ENCODE measurements at regions not wholly inside any gene's neighbourhood (a gene's known extent, or its start where the extent isn't known, plus 50 kb on each side); places are given as distances from the start of the nearest gene placed in this dataset.

- DNase-seq (peak; percentile 70 to 95 (median 93)), ATAC-seq (ENCODE audit: insufficient read depth, low FRiP score) (no peak)
- H3K9me3 ChIP-seq (ENCODE audit: control insufficient read depth in 4 of 4, insufficient read depth in 3 of 4, low read length in 3 of 4) = peaks cover 0 to 2% (median 0%) of the 10 kb centered on the region in 4 donors
- no peaks in the 10 kb centered on the region for H3K36me3 ChIP-seq (ENCODE audit: control insufficient read depth in 4 of 4, insufficient read depth in 4 of 4, low read length in 4 of 4)
- H3K4me3 ChIP-seq = no peak overlapping the region
- no peak overlapping the region for H3K27ac ChIP-seq (ENCODE audit: low read depth in 1 of 2, low read length in 1 of 2)
- no peak overlapping the region for H3K9ac ChIP-seq (ENCODE audit: insufficient read depth in 1 of 2, low read length in 2 of 2)
- H3K4me1 ChIP-seq (ENCODE audit: control insufficient read depth in 5 of 5, insufficient read depth in 5 of 5, low read length in 5 of 5) = peaks cover 0 to 8% (median 0%) of the 10 kb centered on the region in 5 donors
- TF ChIP-seq CTCF (IDR thresholded peaks at IDR 0.05; ENCODE audit: control extremely low read depth, extremely low read depth) = no peak
- WGBS, 2 donors = 62 to 80% methylated on average over 3 of the region's 3 CpGs
- H3K27me3 ChIP-seq (ENCODE audit: control insufficient read depth in 3 of 3, insufficient read depth in 3 of 3, low read length in 2 of 3) = peaks cover 0 to 9% (median 0%) of the 10 kb centered on the region in 3 donors
Measured at GRCh38 chr21:35229290-35229689, 180.2 kb upstream of the RUNX1 start.

- Histone ChIP-seq H3K27ac (ENCODE audit: low read depth in 1 of 2, low read length in 1 of 2) (no peak overlapping the region), H3K9me3 (ENCODE audit: control insufficient read depth in 4 of 4, insufficient read depth in 3 of 4, low read length in 3 of 4) (peaks cover 0 to 2% (median 0%) of the 10 kb centered on the region in 4 donors), H3K9ac (ENCODE audit: insufficient read depth in 1 of 2, low read length in 2 of 2) (no peak overlapping the region), H3K4me3 (no peak overlapping the region), H3K36me3 (ENCODE audit: control insufficient read depth in 4 of 4, insufficient read depth in 4 of 4, low read length in 4 of 4) (no peaks in the 10 kb centered on the region), H3K4me1 (ENCODE audit: control insufficient read depth in 5 of 5, insufficient read depth in 5 of 5, low read length in 5 of 5) (peaks cover 0 to 8% (median 0%) of the 10 kb centered on the region in 5 donors), H3K27me3 (ENCODE audit: control insufficient read depth in 3 of 3, insufficient read depth in 3 of 3, low read length in 2 of 3) (peaks cover 0 to 4% (median 0%) of the 10 kb centered on the region in 3 donors)
- DNase-seq = no peak
- WGBS, 2 donors = 80 to 83% methylated on average over 5 of the region's 5 CpGs
- no peak for TF ChIP-seq CTCF (IDR thresholded peaks at IDR 0.05; ENCODE audit: control extremely low read depth, extremely low read depth)
- ATAC-seq (ENCODE audit: insufficient read depth, low FRiP score) = no peak
Measured at GRCh38 chr21:35227786-35228185, 178.7 kb upstream of the RUNX1 start.

- H3K36me3 ChIP-seq (ENCODE audit: control insufficient read depth in 4 of 4, insufficient read depth in 4 of 4, low read length in 4 of 4) = no peaks in the 10 kb centered on the region
- no peak for DNase-seq
- no peak for ATAC-seq (ENCODE audit: insufficient read depth, low FRiP score)
- peaks cover 0 to under 1% (median 0%) of the 10 kb centered on the region in 3 donors for H3K27me3 ChIP-seq (ENCODE audit: control insufficient read depth in 3 of 3, insufficient read depth in 3 of 3, low read length in 2 of 3)
- 65 to 68% methylated on average over 13 of the region's 13 CpGs for WGBS, 2 donors
- H3K4me1 ChIP-seq (ENCODE audit: control insufficient read depth in 5 of 5, insufficient read depth in 5 of 5, low read length in 5 of 5) = peaks cover 0 to 8% (median 0%) of the 10 kb centered on the region in 5 donors
- TF ChIP-seq CTCF (IDR thresholded peaks at IDR 0.05; ENCODE audit: control extremely low read depth, extremely low read depth) = no peak
- no peak overlapping the region for H3K4me3 ChIP-seq
- H3K27ac ChIP-seq (ENCODE audit: low read depth in 1 of 2, low read length in 1 of 2) = no peak overlapping the region
- H3K9me3 ChIP-seq (ENCODE audit: control insufficient read depth in 4 of 4, insufficient read depth in 3 of 4, low read length in 3 of 4) = peaks cover 0 to 2% (median 0%) of the 10 kb centered on the region in 4 donors
- no peak overlapping the region for H3K9ac ChIP-seq (ENCODE audit: insufficient read depth in 1 of 2, low read length in 2 of 2)
Measured at GRCh38 chr21:35226968-35227744, 178.1 kb upstream of the RUNX1 start.
